ENCODE measurements at regions not wholly inside any gene's neighbourhood (a gene's known extent, or its start where the extent isn't known, plus 50 kb on each side); places are given as distances from the start of the nearest gene placed in this dataset.

DNA sequence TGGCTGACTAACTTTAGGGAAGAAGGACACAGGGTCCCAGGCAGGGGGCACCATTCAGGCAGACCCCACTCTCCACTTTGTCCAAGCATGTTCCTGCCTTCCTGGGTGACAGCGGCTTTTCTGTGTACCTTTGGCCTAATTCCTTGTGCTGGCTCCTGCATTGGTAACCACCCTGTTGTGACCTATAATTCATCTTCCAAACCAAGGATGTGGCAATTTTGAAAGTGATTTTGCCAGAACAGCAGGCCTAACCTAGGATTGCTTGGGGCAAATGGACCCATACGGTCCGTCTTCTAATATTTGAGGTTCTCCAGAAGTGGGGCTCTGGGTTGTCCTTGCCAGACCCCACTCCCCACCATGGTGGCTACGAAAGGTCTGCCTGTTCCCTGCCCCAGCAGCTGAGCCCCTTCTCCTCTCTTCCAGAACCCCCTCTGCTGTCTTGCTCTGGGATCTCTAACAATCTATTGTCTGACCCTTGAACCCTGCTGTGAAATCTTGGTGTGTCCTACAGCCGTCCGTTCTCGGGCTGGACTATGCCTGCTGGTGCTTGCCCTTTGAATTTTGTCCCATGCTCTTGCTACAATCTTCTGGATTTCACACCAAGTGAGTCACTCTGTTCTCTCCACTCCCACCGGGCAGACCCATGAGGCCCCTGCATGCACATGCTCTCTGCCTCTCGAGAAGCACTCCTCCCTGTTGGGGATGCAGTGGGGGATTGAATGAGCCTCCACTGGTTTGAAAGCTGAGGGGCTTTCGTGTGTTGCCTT lies 316.0 kb downstream of the CXCL12 start:
- Mint-ChIP-seq H3K27ac (peak overlapping the region in 1 of 7 donors; percentile 50), H3K4me3 (no peak overlapping the region), H3K36me3 (no peaks in the 10 kb centered on the region), H3K27me3 (ENCODE audit: low read depth in 3 of 3) (peaks cover 0 to 5% (median 4%) of the 10 kb centered on the region in 3 donors), H3K9me3 (peaks cover 0 to 4% (median 0%) of the 10 kb centered on the region in 7 donors), H3K4me1 (no peaks in the 10 kb centered on the region)
- Histone ChIP-seq H3K27ac (ENCODE audit: low read depth in 1 of 2, low read length in 2 of 2) (no peak overlapping the region), H2AFZ (ENCODE audit: insufficient read depth, low read depth, low read length, poor library complexity, severe bottlenecking) (no peak overlapping the region), H3K36me3 (replicated peaks in 1 of 2; ENCODE audit: control insufficient read depth in 1 of 2, insufficient read depth in 2 of 2, low read length in 2 of 2) (no peaks in the 10 kb centered on the region), H3K9me3 (replicated peaks in 1 of 2; ENCODE audit: control insufficient read depth in 1 of 2, insufficient read depth in 1 of 2, low read length in 2 of 2) (no peaks in the 10 kb centered on the region), H4K20me1 (ENCODE audit: insufficient read depth, low read length) (no peaks in the 10 kb centered on the region), H3K4me2 (replicated peaks; ENCODE audit: extremely low read depth, low read length, poor library complexity, severe bottlenecking) (no peak overlapping the region), H3K79me2 (ENCODE audit: insufficient read depth, low read length) (no peaks in the 10 kb centered on the region), H3K4me1 (ENCODE audit: control insufficient read depth in 1 of 2, insufficient read depth in 2 of 2, low read length in 2 of 2) (no peaks in the 10 kb centered on the region), H3K27me3 (ENCODE audit: control insufficient read depth in 2 of 2, insufficient read depth in 2 of 2, low read length in 2 of 2) (no peaks in the 10 kb centered on the region), H3K4me3 (replicated peaks in 1 of 3; ENCODE audit: low read depth in 2 of 3, low read length in 3 of 3) (no peak overlapping the region), H3K9ac (ENCODE audit: insufficient read depth, low read length, poor library complexity, severe bottlenecking) (no peak overlapping the region)
- intact Hi-C loops (cut with micrococcal nuclease), result no loop called here
- TF ChIP-seq, protein P1, sequence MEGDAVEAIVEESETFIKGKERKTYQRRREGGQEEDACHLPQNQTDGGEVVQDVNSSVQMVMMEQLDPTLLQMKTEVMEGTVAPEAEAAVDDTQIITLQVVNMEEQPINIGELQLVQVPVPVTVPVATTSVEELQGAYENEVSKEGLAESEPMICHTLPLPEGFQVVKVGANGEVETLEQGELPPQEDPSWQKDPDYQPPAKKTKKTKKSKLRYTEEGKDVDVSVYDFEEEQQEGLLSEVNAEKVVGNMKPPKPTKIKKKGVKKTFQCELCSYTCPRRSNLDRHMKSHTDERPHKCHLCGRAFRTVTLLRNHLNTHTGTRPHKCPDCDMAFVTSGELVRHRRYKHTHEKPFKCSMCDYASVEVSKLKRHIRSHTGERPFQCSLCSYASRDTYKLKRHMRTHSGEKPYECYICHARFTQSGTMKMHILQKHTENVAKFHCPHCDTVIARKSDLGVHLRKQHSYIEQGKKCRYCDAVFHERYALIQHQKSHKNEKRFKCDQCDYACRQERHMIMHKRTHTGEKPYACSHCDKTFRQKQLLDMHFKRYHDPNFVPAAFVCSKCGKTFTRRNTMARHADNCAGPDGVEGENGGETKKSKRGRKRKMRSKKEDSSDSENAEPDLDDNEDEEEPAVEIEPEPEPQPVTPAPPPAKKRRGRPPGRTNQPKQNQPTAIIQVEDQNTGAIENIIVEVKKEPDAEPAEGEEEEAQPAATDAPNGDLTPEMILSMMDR (IDR thresholded peaks at IDR 0.05), result no peak
- WGBS (ENCODE audit: insufficient coverage), result 94% methylated on average over 6 of the region's 10 CpGs
- no peak for DNase-seq

DNA sequence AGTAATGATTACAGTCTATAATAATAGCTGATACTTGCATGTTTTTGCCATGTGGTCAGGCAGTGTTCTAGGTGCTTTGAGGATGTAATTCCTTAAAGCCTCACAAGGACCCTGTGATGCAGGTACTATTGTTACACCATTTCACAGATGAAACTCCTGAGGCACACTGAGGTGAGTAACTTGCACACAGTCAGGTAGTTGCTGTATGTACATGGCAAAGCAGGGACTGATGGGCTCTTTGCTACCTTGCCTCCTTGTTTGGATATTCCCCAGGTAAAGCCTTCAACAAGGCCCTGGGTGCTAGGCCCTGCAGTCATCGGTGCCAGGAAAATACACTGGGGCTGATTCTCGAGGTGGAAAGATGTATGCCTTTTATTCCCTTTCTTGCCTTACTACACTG lies 317.5 kb downstream of the CXCL12 start:
- no peak overlapping the region for H3K4me3 Mint-ChIP-seq
- TF ChIP-seq, protein P1 (IDR thresholded peaks at IDR 0.05), result no peak
- intact Hi-C loops (cut with micrococcal nuclease), result no loop called here

More for the DNA sequence above, 317.5 kb downstream of the CXCL12 start:
- Histone ChIP-seq H3K79me2 (ENCODE audit: insufficient read depth, low read length) (no peaks in the 10 kb centered on the region), H3K36me3 (replicated peaks in 1 of 2; ENCODE audit: control insufficient read depth in 1 of 2, insufficient read depth in 2 of 2, low read length in 2 of 2) (no peaks in the 10 kb centered on the region), H3K9ac (ENCODE audit: insufficient read depth, low read length, poor library complexity, severe bottlenecking) (no peak overlapping the region), H4K20me1 (ENCODE audit: insufficient read depth, low read length) (no peaks in the 10 kb centered on the region), H3K9me3 (replicated peaks in 1 of 2; ENCODE audit: control insufficient read depth in 1 of 2, insufficient read depth in 1 of 2, low read length in 2 of 2) (no peaks in the 10 kb centered on the region), H3K27me3 (ENCODE audit: control insufficient read depth in 2 of 2, insufficient read depth in 2 of 2, low read length in 2 of 2) (no peaks in the 10 kb centered on the region), H2AFZ (ENCODE audit: insufficient read depth, low read depth, low read length, poor library complexity, severe bottlenecking) (no peak overlapping the region), H3K4me1 (ENCODE audit: control insufficient read depth in 1 of 2, insufficient read depth in 2 of 2, low read length in 2 of 2) (no peaks in the 10 kb centered on the region), H3K27ac (ENCODE audit: low read depth in 1 of 2, low read length in 2 of 2) (no peak overlapping the region), H3K4me2 (replicated peaks; ENCODE audit: extremely low read depth, low read length, poor library complexity, severe bottlenecking) (no peak overlapping the region), H3K4me3 (replicated peaks in 1 of 3; ENCODE audit: low read depth in 2 of 3, low read length in 3 of 3) (no peak overlapping the region)
- peaks cover 0 to 5% (median 4%) of the 10 kb centered on the region in 3 donors for H3K27me3 Mint-ChIP-seq (ENCODE audit: low read depth in 3 of 3)
- no peaks in the 10 kb centered on the region for H3K36me3 Mint-ChIP-seq
- H3K9me3 Mint-ChIP-seq, result peaks cover 0 to 4% (median 0%) of the 10 kb centered on the region in 7 donors
- WGBS (ENCODE audit: insufficient coverage), result no CpG with 5 or more reads among the region's 2 CpGs
- H3K4me1 Mint-ChIP-seq, result no peaks in the 10 kb centered on the region
- DNase-seq, result no peak
- no peak overlapping the region for H3K27ac Mint-ChIP-seq
